MM.1S (cell line): ENCODE measurements at regions not wholly inside any gene's neighbourhood (a gene's known extent, or its start where the extent isn't known, plus 50 kb on each side); places are given as distances from the start of the nearest gene placed in this dataset.

ENCODE experiments used
- DNase-seq: peaks from one replicate; pipeline ENCODE4 v3.0.0-alpha.2; 2015
- H2AFZ ChIP-seq: fragments of 300-600 bp; sonication (generic); 2 replicates; pipeline ENCODE4 v1.6.0; 2016; ENCODE audit warnings: antibody characterized with exemption, low read length
- H3F3A ChIP-seq: fragments of 300-600 bp; sonication (generic); 2 replicates; pipeline ENCODE4 v1.6.1; 2016; ENCODE audit warnings: mild to moderate bottlenecking, antibody characterized with exemption, low read length, moderate library complexity, mixed read lengths; ENCODE audit not compliant: insufficient read depth
- H3K27ac ChIP-seq: fragments of 300-600 bp; sonication (generic); 2 replicates; pipeline ENCODE4 v1.5.1; 2016; ENCODE audit warnings: mild to moderate bottlenecking, low read length
- H3K27me3 ChIP-seq: fragments of 300-600 bp; sonication (generic); replicated peaks from 2 replicates; pipeline ENCODE4 v1.6.0; 2016; ENCODE audit warnings: low read length; ENCODE audit not compliant: insufficient read depth
- H3K36me3 ChIP-seq: fragments of 300-600 bp; sonication (generic); replicated peaks from 2 replicates; pipeline ENCODE4 v1.6.1; 2016; ENCODE audit warnings: mild to moderate bottlenecking, low read length, mixed read lengths; ENCODE audit not compliant: insufficient read depth
- H3K4me1 ChIP-seq: fragments of 300-600 bp; sonication (generic); 2 replicates; pipeline ENCODE4 v1.6.1; 2016; ENCODE audit warnings: low read length, mixed read lengths
- H3K4me2 ChIP-seq: fragments of 300-600 bp; sonication (generic); 2 replicates; pipeline ENCODE4 v1.6.0; 2016; ENCODE audit warnings: low read depth, low read length
- H3K4me3 ChIP-seq: fragments of 300-600 bp; sonication (generic); 2 replicates; pipeline ENCODE4 v1.5.1; 2016; ENCODE audit warnings: low read length, mixed read lengths
- H3K79me2 ChIP-seq: fragments of 300-600 bp; sonication (generic); 2 replicates; pipeline ENCODE4 v1.6.1; 2016; ENCODE audit warnings: mixed run types, low read length, mixed read lengths
- H3K9ac ChIP-seq: fragments of 300-600 bp; sonication (generic); 2 replicates; pipeline ENCODE4 v1.6.1; 2016; ENCODE audit warnings: low read length, mixed read lengths
- H3K9me2 ChIP-seq: fragments of 300-600 bp; sonication (generic); replicated peaks from 2 replicates; pipeline ENCODE4 v1.6.1; 2016; ENCODE audit warnings: mild to moderate bottlenecking, low read length, mixed read lengths; ENCODE audit not compliant: insufficient read depth
- H3K9me3 ChIP-seq: fragments of 300-600 bp; sonication (generic); replicated peaks from 2 replicates; pipeline ENCODE4 v1.6.1; 2016; ENCODE audit warnings: mild to moderate bottlenecking, low read length, mixed read lengths; ENCODE audit not compliant: insufficient read depth
- H4K20me1 ChIP-seq: fragments of 300-600 bp; sonication (generic); 2 replicates; pipeline ENCODE4 v1.6.1; 2016; ENCODE audit warnings: mild to moderate bottlenecking, low read length, moderate library complexity, mixed read lengths; ENCODE audit not compliant: insufficient read depth
- CTCF ChIP-seq: fragments of 300-600 bp; sonication (generic); IDR thresholded peaks from 2 replicates; pipeline ENCODE4 v1.5.1; 2016; ENCODE audit warnings: antibody characterized with exemption, low read length, mixed read lengths
- EZH2 ChIP-seq: fragments of 300-600 bp; sonication (generic); optimal IDR thresholded peaks from 2 replicates; pipeline ENCODE3; 2017; ENCODE audit warnings: low read depth, mild to moderate bottlenecking, antibody characterized with exemption, low read length, mixed read lengths
- EZH2phosphoT487 ChIP-seq: fragments of 300-600 bp; sonication (generic); IDR thresholded peaks from 2 replicates; pipeline ENCODE4 v1.6.1; 2018; ENCODE audit warnings: antibody characterized with exemption, low read length

GRCh38 chr5:131023498-131023865 is 141.6 kb downstream of the HINT1 start:
- no peak overlapping the region for H3K27ac ChIP-seq
- H3K4me1 ChIP-seq, result no peaks in the 10 kb centered on the region
- H3K9me3 ChIP-seq, result no peaks in the 10 kb centered on the region
- H3F3A ChIP-seq, result no peaks in the 10 kb centered on the region
- H3K27me3 ChIP-seq, result no peaks in the 10 kb centered on the region
- no peaks in the 10 kb centered on the region for H4K20me1 ChIP-seq
- no peak overlapping the region for H2AFZ ChIP-seq
- no peak for DNase-seq
- no peak overlapping the region for H3K4me2 ChIP-seq
- no peaks in the 10 kb centered on the region for H3K36me3 ChIP-seq
- no peaks in the 10 kb centered on the region for H3K79me2 ChIP-seq
- H3K9ac ChIP-seq, result no peak overlapping the region
- H3K9me2 ChIP-seq, result no peaks in the 10 kb centered on the region
- TF ChIP-seq EZH2 (no peak), EZH2phosphoT487 (no peak), CTCF (no peak)
- no peak overlapping the region for H3K4me3 ChIP-seq

GRCh38 chr5:131022811-131023497 is 142.1 kb downstream of the HINT1 start:
- H3K9ac ChIP-seq, result no peak overlapping the region
- H3K4me3 ChIP-seq, result no peak overlapping the region
- no peak for DNase-seq
- H3K9me2 ChIP-seq, result no peaks in the 10 kb centered on the region
- no peaks in the 10 kb centered on the region for H3K4me1 ChIP-seq
- no peaks in the 10 kb centered on the region for H3F3A ChIP-seq
- no peaks in the 10 kb centered on the region for H3K27me3 ChIP-seq
- no peak overlapping the region for H3K27ac ChIP-seq
- no peak overlapping the region for H2AFZ ChIP-seq
- H4K20me1 ChIP-seq, result no peaks in the 10 kb centered on the region
- no peak overlapping the region for H3K4me2 ChIP-seq
- H3K79me2 ChIP-seq, result no peaks in the 10 kb centered on the region
- no peaks in the 10 kb centered on the region for H3K36me3 ChIP-seq
- H3K9me3 ChIP-seq, result no peaks in the 10 kb centered on the region
- TF ChIP-seq EZH2 (no peak), EZH2phosphoT487 (no peak), CTCF (no peak)

- Histone ChIP-seq H3K9me2 (no peaks in the 10 kb centered on the region), H3K79me2 (no peaks in the 10 kb centered on the region), H3K27ac (no peak overlapping the region), H3K4me1 (no peaks in the 10 kb centered on the region), H3K4me2 (no peak overlapping the region), H3K4me3 (no peak overlapping the region), H3K9me3 (no peaks in the 10 kb centered on the region), H3K9ac (no peak overlapping the region), H3K36me3 (no peaks in the 10 kb centered on the region), H3F3A (no peaks in the 10 kb centered on the region), H2AFZ (no peak overlapping the region), H3K27me3 (no peaks in the 10 kb centered on the region), H4K20me1 (no peaks in the 10 kb centered on the region)
- TF ChIP-seq CTCF (no peak), EZH2phosphoT487 (no peak), EZH2 (no peak)
- no peak for DNase-seq
These were observed 143.4 kb downstream of the HINT1 start for GRCh38 chr5:131021646-131022045.
